Endothelial cell of umbilical vein (primary cell): ENCODE measurements at regions not wholly inside any gene's neighbourhood (a gene's known extent, or its start where the extent isn't known, plus 50 kb on each side); places are given as distances from the start of the nearest gene placed in this dataset.

Experiments used
- BruUV-seq: library from RNA; stranded (reverse); fragments of 400-500 nt; replicated peaks from 2 replicates; lab custom pipeline; 2021; lab: Mats Ljungman, UMichigan
- CTCF ChIA-PET: fragments of 300-600, 350-600 bp; sonication (Branson Sonifier 250); formaldehyde crosslinking; loops from one replicate; lab custom pipeline; 2021; ENCODE audit warnings: antibody characterized with exemption, inconsistent platforms; lab: Charles Lee
- POLR2A ChIA-PET: fragments of 300-600, 350-600 bp; sonication (Branson Sonifier 250); formaldehyde crosslinking; loops from one replicate; lab custom pipeline; 2021; ENCODE audit warnings: antibody characterized with exemption, inconsistent platforms; lab: Charles Lee
- DNase-seq: peaks from one replicate; pipeline ENCODE4 v3.0.0-alpha.2; 2011; ENCODE audit warnings: low read depth, low spot score
- FAIRE-seq: peaks from 2 replicates; lab custom pipeline; 2011; peaks lifted over from hg19 to GRCh38; lab: Jason Lieb, UNC
- H2AFZ ChIP-seq: 2 replicates; pipeline ENCODE4 v1.6.0; 2012; ENCODE audit warnings: low read depth, low read length, control low read depth, inconsistent platforms
- H3K27ac ChIP-seq: 2 replicates; pipeline ENCODE4 v1.5.1; 2011; ENCODE audit warnings: low read depth, mild to moderate bottlenecking, control low read depth, low read length, moderate library complexity; ENCODE audit not compliant: insufficient read depth
- H3K27me3 ChIP-seq, 2 experiments: 2 replicates each; pipeline versions ENCODE4 v1.6.0 to v1.6.1; 2011; ENCODE audit warnings: low read length in 2 of 2, mixed read lengths in 1 of 2; ENCODE audit not compliant: control insufficient read depth in 2 of 2, insufficient read depth in 2 of 2
- H3K36me3 ChIP-seq, 2 experiments: 2 replicates in 1 of 2; 3 replicates in 1 of 2; pipeline ENCODE4 v1.5.1; 2011; ENCODE audit warnings: low read length in 2 of 2, mild to moderate bottlenecking in 1 of 2, moderate library complexity in 1 of 2; ENCODE audit not compliant: control insufficient read depth in 2 of 2, insufficient read depth in 2 of 2; ENCODE audit errors: extremely low read depth in 1 of 2
- H3K4me1 ChIP-seq: 3 replicates; pipeline ENCODE4 v1.5.1; 2011; ENCODE audit warnings: mild to moderate bottlenecking, low read length; ENCODE audit not compliant: control insufficient read depth, insufficient read depth; ENCODE audit errors: extremely low read depth
- H3K4me2 ChIP-seq: 2 replicates; pipeline ENCODE4 v1.6.1; 2011; ENCODE audit warnings: low read length, control low read depth, mixed read lengths; ENCODE audit not compliant: insufficient read depth
- H3K4me3 ChIP-seq, 3 experiments: fragments of 200-600 bp in 1 of 3; sonication (generic), shearing (Covaris generic) in 1 of 3; replicated peaks in 1 of 3; 2 replicates each; pipeline ENCODE4 v1.5.1; 2011 to 2016; ENCODE audit warnings: control low read depth in 3 of 3, low read length in 3 of 3, mild to moderate bottlenecking in 2 of 3, inconsistent platforms in 1 of 3, low read depth in 1 of 3, moderate library complexity in 1 of 3; ENCODE audit not compliant: insufficient read depth in 1 of 3
- H3K79me2 ChIP-seq: 2 replicates; pipeline ENCODE4 v1.6.0; 2012; ENCODE audit warnings: low read length, inconsistent platforms; ENCODE audit not compliant: control insufficient read depth, insufficient read depth
- H3K9ac ChIP-seq: replicated peaks from 2 replicates; pipeline ENCODE3; 2011; ENCODE audit warnings: low read length, control low read depth; ENCODE audit not compliant: insufficient read depth; ENCODE audit errors: extremely low read depth
- H3K9me1 ChIP-seq: replicated peaks from 3 replicates; pipeline ENCODE4 v1.6.0; 2011; ENCODE audit warnings: mild to moderate bottlenecking, low read length; ENCODE audit not compliant: control insufficient read depth, insufficient read depth; ENCODE audit errors: extremely low read depth
- H3K9me3 ChIP-seq: replicated peaks from 2 replicates; pipeline ENCODE4 v1.5.1; 2012; ENCODE audit warnings: low read length, inconsistent platforms; ENCODE audit not compliant: control insufficient read depth, insufficient read depth
- H4K20me1 ChIP-seq: replicated peaks from 2 replicates; pipeline ENCODE3; 2011; ENCODE audit warnings: mild to moderate bottlenecking, low read length; ENCODE audit not compliant: control insufficient read depth, insufficient read depth; ENCODE audit errors: extremely low read depth
- CTCF ChIP-seq, 2 donors: IDR thresholded peaks; 1 replicate in 1 of 2; 2 replicates in 1 of 2; pipeline ENCODE4 v1.5.1; 2011; ENCODE audit warnings: low read length in 2 of 2, mild to moderate bottlenecking in 2 of 2, moderate library complexity in 2 of 2, control low read depth in 1 of 2, inconsistent platforms in 1 of 2, low read depth in 1 of 2; ENCODE audit not compliant: insufficient read depth in 1 of 2; ENCODE audit errors: extremely low read depth in 1 of 2
- EZH2 ChIP-seq: IDR thresholded peaks from 2 replicates; pipeline ENCODE4 v1.6.1; 2012; ENCODE audit warnings: borderline replicate concordance, low read depth, mild to moderate bottlenecking, moderate library complexity, low read length, inconsistent platforms; ENCODE audit not compliant: severe bottlenecking
- FOS ChIP-seq: IDR thresholded peaks from 2 replicates; pipeline ENCODE4 v1.6.1; 2011; ENCODE audit warnings: mild to moderate bottlenecking, low read length, moderate library complexity, borderline replicate concordance; ENCODE audit not compliant: insufficient read depth
- GATA2 ChIP-seq: IDR thresholded peaks from 2 replicates; pipeline ENCODE4 v1.7.0; 2011; ENCODE audit warnings: low read depth, mild to moderate bottlenecking, moderate library complexity, mixed read lengths, low read length; ENCODE audit not compliant: insufficient read length, insufficient read depth
- JUN ChIP-seq: IDR thresholded peaks from 2 replicates; pipeline ENCODE4 v1.6.1; 2011; ENCODE audit warnings: borderline replicate concordance, low read depth; ENCODE audit not compliant: insufficient read length, insufficient read depth
- POLR2AphosphoS5 ChIP-seq: IDR thresholded peaks from 2 replicates; pipeline ENCODE4 v1.6.1; 2012; ENCODE audit warnings: low read depth, mild to moderate bottlenecking, control low read depth, low read length, moderate library complexity; ENCODE audit not compliant: insufficient read depth
- dilution Hi-C: fragments of 300-500 bp; cut with MboI; formaldehyde crosslinking; loops from one replicate; pipeline ENCODE4 v1.15.0; 2019; ENCODE audit warnings: low sequenced_read_pairs; ENCODE audit not compliant: extremely low pct_ligation_motif_present
- intact Hi-C: fragments of 100-400 bp; cut with micrococcal nuclease; formaldehyde crosslinking; loops from one replicate; pipeline ENCODE4 v1.10.0; 2022

- H3K4me3 ChIP-seq = no peak overlapping the region
- H3K9me3 ChIP-seq = peaks cover 8% of the 10 kb centered on the region
- no peak overlapping the region for H2AFZ ChIP-seq
- ChIA-PET POLR2A (no interaction called here), CTCF (no interaction called here)
- no peaks in the 10 kb centered on the region for H3K27me3 ChIP-seq
- dilution Hi-C loops (no loop called here), intact Hi-C loops (no loop called here)
- H3K79me2 ChIP-seq = no peaks in the 10 kb centered on the region
- no peak overlapping the region for H3K9ac ChIP-seq
- no peaks in the 10 kb centered on the region for H4K20me1 ChIP-seq
- no peaks in the 10 kb centered on the region for H3K4me1 ChIP-seq
- H3K9me1 ChIP-seq = no peaks in the 10 kb centered on the region
- no TSS peak for BruUV-seq
- DNase-seq (no peak), FAIRE-seq (no peak)
- TF ChIP-seq GATA2 = no peak
- TF ChIP-seq POLR2AphosphoS5 = no peak
- no peak for TF ChIP-seq FOS
- TF ChIP-seq CTCF (IDR thresholded peaks at IDR 0.05; ENCODE audit: extremely low read depth in 1 of 2, insufficient read depth in 1 of 2, low read depth in 1 of 2, low read length in 2 of 2) = no peak
- TF ChIP-seq JUN = no peak
- TF ChIP-seq EZH2 = no peak
- H3K27ac ChIP-seq = no peak overlapping the region
- no peak overlapping the region for H3K4me2 ChIP-seq
- no peaks in the 10 kb centered on the region for H3K36me3 ChIP-seq
Observed at GRCh38 chr4:154005171-154005520, 216.3 kb upstream of the SFRP2 start.
